IMR-90 (cell line): ENCODE measurements at regions not wholly inside any gene's neighbourhood (a gene's known extent, or its start where the extent isn't known, plus 50 kb on each side); places are given as distances from the start of the nearest gene placed in this dataset.

Experiments
- ATAC-seq: fragments of 200-7000 bp; cut with Tn5 transposase; 2 replicates; pipeline ENCODE4 v1.9.1; 2020; ENCODE audit warnings: low read depth, mild to moderate bottlenecking, moderate library complexity
- BruUV-seq: library from RNA; stranded (reverse); fragments of 400-500 nt; replicated peaks from 2 replicates; lab custom pipeline; 2021; lab: Mats Ljungman, UMichigan
- CTCF ChIA-PET: fragments of 300-600 bp; formaldehyde crosslinking; extraction: SDS; loops from one replicate; lab custom pipeline; 2021; ENCODE audit warnings: antibody characterized with exemption; lab: Yijun Ruan, JAX
- POLR2A ChIA-PET: fragments of 300-600 bp; sonication (Branson Sonifier 250); formaldehyde crosslinking; loops from one replicate; lab custom pipeline; 2022; ENCODE audit warnings: antibody characterized with exemption; ENCODE audit not compliant: unreplicated experiment; lab: Charles Lee
- DNase-seq: peaks from one replicate; pipeline ENCODE4 v3.0.0; 2013
- H2AFZ ChIP-seq: replicated peaks from 2 replicates; pipeline ENCODE3; 2013; ENCODE audit warnings: low read length, mild to moderate bottlenecking; ENCODE audit not compliant: poor library complexity
- H2AK5ac ChIP-seq: 2 replicates; pipeline ENCODE4 v1.6.1; 2013; ENCODE audit warnings: low read depth, low read length, inconsistent platforms
- H2AK9ac ChIP-seq: replicated peaks from 2 replicates; pipeline ENCODE3; 2013; ENCODE audit warnings: mild to moderate bottlenecking, low read depth, low read length, moderate library complexity; ENCODE audit not compliant: poor library complexity
- H2BK120ac ChIP-seq: 2 replicates; pipeline ENCODE4 v1.6.1; 2013; ENCODE audit warnings: low read depth, low read length, inconsistent platforms
- H2BK15ac ChIP-seq: 3 replicates; pipeline ENCODE4 v1.6.1; 2013; ENCODE audit warnings: low read depth, low read length, inconsistent platforms
- H2BK20ac ChIP-seq: 2 replicates; pipeline ENCODE4 v1.6.1; 2013; ENCODE audit warnings: low read depth, mild to moderate bottlenecking, inconsistent platforms, low read length, moderate library complexity
- H2BK5ac ChIP-seq: 2 replicates; pipeline ENCODE4 v1.6.1; 2013; ENCODE audit warnings: mild to moderate bottlenecking, low read depth, low read length, inconsistent platforms; ENCODE audit not compliant: poor library complexity, severe bottlenecking
- H3K14ac ChIP-seq: replicated peaks from 2 replicates; pipeline ENCODE4 v1.6.1; 2013; ENCODE audit warnings: low read depth, low read length, inconsistent platforms
- H3K18ac ChIP-seq: 2 replicates; pipeline ENCODE4 v1.6.1; 2013; ENCODE audit warnings: low read depth, low read length, control low read depth
- H3K23ac ChIP-seq: 2 replicates; pipeline ENCODE4 v1.6.1; 2013; ENCODE audit warnings: low read depth, low read length, inconsistent platforms
- H3K27ac ChIP-seq: 2 replicates; pipeline ENCODE4 v1.5.1; 2013; ENCODE audit warnings: mild to moderate bottlenecking, control low read depth, low read length; ENCODE audit not compliant: insufficient read depth
- H3K27me3 ChIP-seq: 2 replicates; pipeline ENCODE4 v1.6.1; 2013; ENCODE audit warnings: low read length; ENCODE audit not compliant: control insufficient read depth, insufficient read depth
- H3K36me3 ChIP-seq: 2 replicates; pipeline ENCODE4 v1.6.1; 2013; ENCODE audit warnings: low read length, mixed read lengths; ENCODE audit not compliant: control insufficient read depth, insufficient read depth
- H3K4ac ChIP-seq: 2 replicates; pipeline ENCODE4 v1.6.1; 2013; ENCODE audit warnings: low read depth, low read length, inconsistent platforms
- H3K4me1 ChIP-seq: 2 replicates; pipeline ENCODE4 v1.6.1; 2013; ENCODE audit warnings: low read length, mixed read lengths; ENCODE audit not compliant: control insufficient read depth, insufficient read depth
- H3K4me2 ChIP-seq: 2 replicates; pipeline ENCODE4 v1.6.1; 2013; ENCODE audit warnings: low read depth, mild to moderate bottlenecking, control low read depth, low read length, moderate library complexity
- H3K4me3 ChIP-seq: 2 replicates; pipeline ENCODE4 v1.5.1; 2013; ENCODE audit warnings: low read depth, mild to moderate bottlenecking, control low read depth, low read length, moderate library complexity; ENCODE audit not compliant: insufficient read depth
- H3K56ac ChIP-seq: 2 replicates; pipeline ENCODE4 v1.6.1; 2013; ENCODE audit warnings: low read length, inconsistent platforms; ENCODE audit not compliant: insufficient read depth; ENCODE audit errors: extremely low read depth
- H3K79me1 ChIP-seq, 2 experiments: 2 replicates each; pipeline ENCODE4 v1.6.1; 2013; ENCODE audit warnings: low read length in 2 of 2, inconsistent platforms in 1 of 2, low read depth in 1 of 2
- H3K9ac ChIP-seq: 2 replicates; pipeline ENCODE4 v1.6.1; 2013; ENCODE audit warnings: low read depth, low read length, control low read depth
- H3K9me1 ChIP-seq: 2 replicates; pipeline ENCODE4 v1.6.1; 2013; ENCODE audit warnings: low read length, inconsistent platforms; ENCODE audit not compliant: insufficient read depth
- H3K9me3 ChIP-seq: 2 replicates; pipeline ENCODE4 v1.6.1; 2013; ENCODE audit warnings: low read length; ENCODE audit not compliant: control insufficient read depth, insufficient read depth
- H4K20me1 ChIP-seq: 2 replicates; pipeline ENCODE4 v1.6.1; 2013; ENCODE audit warnings: low read length, inconsistent platforms; ENCODE audit not compliant: insufficient read depth
- H4K5ac ChIP-seq: 2 replicates; pipeline ENCODE4 v1.6.1; 2013; ENCODE audit warnings: mild to moderate bottlenecking, low read depth, low read length, control low read depth
- H4K8ac ChIP-seq, 2 experiments: 2 replicates each; pipeline ENCODE4 v1.6.1; 2013; ENCODE audit warnings: low read depth in 2 of 2, low read length in 2 of 2, control low read depth in 1 of 2, inconsistent platforms in 1 of 2
- H4K91ac ChIP-seq: 2 replicates; pipeline ENCODE4 v1.6.1; 2013; ENCODE audit warnings: low read depth, low read length, inconsistent platforms; ENCODE audit not compliant: insufficient read depth
- CHD1 ChIP-seq: IDR thresholded peaks from 2 replicates; pipeline ENCODE4 v1.6.1; 2012; ENCODE audit warnings: low read depth, low read length, improper control_type of control experiment
- MAFK ChIP-seq: IDR thresholded peaks from 2 replicates; pipeline ENCODE4 v1.6.1; 2012; ENCODE audit warnings: low read depth, low read length, improper control_type of control experiment
- MXI1 ChIP-seq: IDR thresholded peaks from 2 replicates; pipeline ENCODE4 v1.6.1; 2012; ENCODE audit warnings: low read depth, mild to moderate bottlenecking, low read length, moderate library complexity, borderline replicate concordance
- NFE2L2 ChIP-seq: fragments of 150-350 bp; IDR thresholded peaks from 2 replicates; pipeline ENCODE4 v1.6.1; 2016; ENCODE audit warnings: low read depth, mild to moderate bottlenecking, low read length
- RAD21 ChIP-seq: IDR thresholded peaks from 2 replicates; pipeline ENCODE4 v1.6.1; 2012; ENCODE audit warnings: low read length, improper control_type of control experiment
- RFX5 ChIP-seq: IDR thresholded peaks from 2 replicates; pipeline ENCODE4 v1.8.0; 2012; ENCODE audit warnings: low read depth, mild to moderate bottlenecking, low read length, moderate library complexity
- WGBS, 2 experiments: methylation state at CpG; one replicate each; pipeline versions ENCODE4 v1.1.5 to v1.1.7; 2013; ENCODE audit warnings: missing lambda C conversion rate in 2 of 2; ENCODE audit not compliant: insufficient read length in 1 of 2; ENCODE audit errors: extremely low coverage in 2 of 2; 5-methylcytosine and 5-hydroxymethylcytosine counted together
- dilution Hi-C: fragments of 300-500 bp; cut with HindIII; formaldehyde crosslinking; loops from one replicate; pipeline ENCODE4 v1.14.3; 2018; ENCODE audit warnings: low sequenced_read_pairs; ENCODE audit not compliant: unreplicated experiment
- in situ Hi-C: fragments of 300-500 bp; cut with MboI; formaldehyde crosslinking; loops from 3 replicates; pipeline ENCODE4 v1.14.3; 2019; ENCODE audit warnings: low sequenced_read_pairs, inconsistent platforms, mixed read lengths
- intact Hi-C: fragments of 100-400 bp; cut with micrococcal nuclease; formaldehyde crosslinking; loops from 2 replicates; pipeline ENCODE4 v1.10.0; 2022
- TF ChIP-seq, protein P1 (sequence below): fragments of 150-350 bp; IDR thresholded peaks from 2 replicates; pipeline ENCODE4 v1.6.1; 2016; ENCODE audit warnings: low read depth, mild to moderate bottlenecking, low read length, moderate library complexity, borderline replicate concordance
- TF ChIP-seq, protein P2 (sequence below): conservative IDR thresholded peaks from 2 replicates; pipeline ENCODE4 v1.5.1; 2012; ENCODE audit warnings: mild to moderate bottlenecking, low read depth, low read length, improper control_type of control experiment

DNA sequence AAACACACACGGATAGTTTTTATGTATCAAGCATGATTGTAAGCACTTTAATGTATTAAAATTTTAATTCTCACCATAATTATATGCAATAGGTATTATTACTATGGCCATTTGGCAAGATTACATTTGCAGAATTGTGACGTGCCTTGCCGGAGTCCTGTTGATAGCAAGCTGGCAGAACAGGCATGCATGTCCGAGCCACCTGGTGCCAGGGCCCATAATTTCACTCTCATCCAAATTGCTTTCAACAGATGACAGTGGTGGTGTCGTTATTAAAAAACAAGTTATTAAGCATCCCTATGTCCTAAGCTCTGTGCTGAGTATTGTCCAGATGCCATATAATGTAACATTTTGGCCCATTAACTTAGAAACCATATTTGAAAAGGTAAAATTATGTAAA is 374.3 kb downstream of the FOXO1 start:
- Histone ChIP-seq H3K9me3 (peaks cover 2% of the 10 kb centered on the region; the same call in 1 of the 2 replicates), H3K23ac (no peak overlapping the region), H4K91ac (no peak overlapping the region), H3K18ac (no peak overlapping the region), H2AK9ac (no peak overlapping the region), H3K79me1 (no peaks in the 10 kb centered on the region), H3K27ac (no peak overlapping the region), H2BK20ac (no peak overlapping the region), H3K36me3 (no peaks in the 10 kb centered on the region), H3K9me1 (no peaks in the 10 kb centered on the region), H2BK120ac (no peak overlapping the region), H3K4me3 (no peak overlapping the region), H3K14ac (no peak overlapping the region), H3K4me2 (no peak overlapping the region), H4K20me1 (no peaks in the 10 kb centered on the region), H4K8ac (no peak overlapping the region), H3K9ac (no peak overlapping the region), H2BK5ac (no peak overlapping the region), H3K4ac (no peak overlapping the region), H2BK15ac (no peak overlapping the region), H2AFZ (no peak overlapping the region), H2AK5ac (no peak overlapping the region), H4K5ac (no peak overlapping the region), H3K4me1 (no peaks in the 10 kb centered on the region), H3K56ac (no peak overlapping the region), H3K27me3 (no peaks in the 10 kb centered on the region)
- CTCF ChIA-PET, result no interaction called here
- TF ChIP-seq MXI1 (no peak), RFX5 (no peak), CHD1 (no peak), NFE2L2 (no peak), MAFK (no peak), RAD21 (no peak)
- TF ChIP-seq, protein P1, sequence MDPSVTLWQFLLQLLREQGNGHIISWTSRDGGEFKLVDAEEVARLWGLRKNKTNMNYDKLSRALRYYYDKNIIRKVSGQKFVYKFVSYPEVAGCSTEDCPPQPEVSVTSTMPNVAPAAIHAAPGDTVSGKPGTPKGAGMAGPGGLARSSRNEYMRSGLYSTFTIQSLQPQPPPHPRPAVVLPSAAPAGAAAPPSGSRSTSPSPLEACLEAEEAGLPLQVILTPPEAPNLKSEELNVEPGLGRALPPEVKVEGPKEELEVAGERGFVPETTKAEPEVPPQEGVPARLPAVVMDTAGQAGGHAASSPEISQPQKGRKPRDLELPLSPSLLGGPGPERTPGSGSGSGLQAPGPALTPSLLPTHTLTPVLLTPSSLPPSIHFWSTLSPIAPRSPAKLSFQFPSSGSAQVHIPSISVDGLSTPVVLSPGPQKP, result no peak
- TF ChIP-seq, protein P2, sequence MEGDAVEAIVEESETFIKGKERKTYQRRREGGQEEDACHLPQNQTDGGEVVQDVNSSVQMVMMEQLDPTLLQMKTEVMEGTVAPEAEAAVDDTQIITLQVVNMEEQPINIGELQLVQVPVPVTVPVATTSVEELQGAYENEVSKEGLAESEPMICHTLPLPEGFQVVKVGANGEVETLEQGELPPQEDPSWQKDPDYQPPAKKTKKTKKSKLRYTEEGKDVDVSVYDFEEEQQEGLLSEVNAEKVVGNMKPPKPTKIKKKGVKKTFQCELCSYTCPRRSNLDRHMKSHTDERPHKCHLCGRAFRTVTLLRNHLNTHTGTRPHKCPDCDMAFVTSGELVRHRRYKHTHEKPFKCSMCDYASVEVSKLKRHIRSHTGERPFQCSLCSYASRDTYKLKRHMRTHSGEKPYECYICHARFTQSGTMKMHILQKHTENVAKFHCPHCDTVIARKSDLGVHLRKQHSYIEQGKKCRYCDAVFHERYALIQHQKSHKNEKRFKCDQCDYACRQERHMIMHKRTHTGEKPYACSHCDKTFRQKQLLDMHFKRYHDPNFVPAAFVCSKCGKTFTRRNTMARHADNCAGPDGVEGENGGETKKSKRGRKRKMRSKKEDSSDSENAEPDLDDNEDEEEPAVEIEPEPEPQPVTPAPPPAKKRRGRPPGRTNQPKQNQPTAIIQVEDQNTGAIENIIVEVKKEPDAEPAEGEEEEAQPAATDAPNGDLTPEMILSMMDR, result no peak
- DNase-seq (no peak), ATAC-seq (no peak)
- POLR2A ChIA-PET, result no interaction called here
- intact Hi-C loops, result no loop called here
- in situ Hi-C loops, result no loop called here
- dilution Hi-C loops, result no loop called here
- no CpG with 5 or more reads among the region's 5 CpGs for WGBS, 2 experiments
- no TSS peak for BruUV-seq
